ENCODE measurements at regions not wholly inside any gene's neighbourhood (a gene's known extent, or its start where the extent isn't known, plus 50 kb on each side); places are given as distances from the start of the nearest gene placed in this dataset.

- in situ Hi-C loops (cut with MboI; ENCODE audit: low pct_unique_long_range_greater_than_20kb, low sequenced_read_pairs), result no loop called here
- no peak for DNase-seq
Measured at GRCh38 chr7:54841772-54842697, 83.0 kb upstream of the SEC61G start.

- in situ Hi-C loops (cut with MboI; ENCODE audit: low pct_unique_long_range_greater_than_20kb, low sequenced_read_pairs), result no loop called here
Measured at GRCh38 chr7:54843841-54844355, 84.9 kb upstream of the SEC61G start.

GRCh38 chr7:54846273-54846672 lies 87.3 kb upstream of the SEC61G start:
- in situ Hi-C loops (cut with MboI; ENCODE audit: low pct_unique_long_range_greater_than_20kb, low sequenced_read_pairs), result no loop called here
- no peak for DNase-seq

More at GRCh38 chr7:54843841-54844355, 84.9 kb upstream of the SEC61G start:
- DNase-seq, result no peak

- in situ Hi-C loops (cut with MboI; ENCODE audit: low pct_unique_long_range_greater_than_20kb, low sequenced_read_pairs), result no loop called here
Measured at GRCh38 chr7:54847921-54848320, 88.9 kb upstream of the SEC61G start.

GRCh38 chr7:54856856-54857255 lies 97.8 kb upstream of the SEC61G start:
- in situ Hi-C loops (cut with MboI; ENCODE audit: low pct_unique_long_range_greater_than_20kb, low sequenced_read_pairs), result no loop called here
- no peak for DNase-seq

More at GRCh38 chr7:54847921-54848320, 88.9 kb upstream of the SEC61G start:
- DNase-seq, result no peak

GRCh38 chr7:54857294-54857693 lies 98.3 kb upstream of the SEC61G start:
- in situ Hi-C loops (cut with MboI; ENCODE audit: low pct_unique_long_range_greater_than_20kb, low sequenced_read_pairs), result no loop called here
- DNase-seq, result no peak

- no peak for DNase-seq
Measured at GRCh38 chr7:54858008-54858692, 99.1 kb upstream of the SEC61G start.

GRCh38 chr7:54859066-54859465 lies 100.1 kb upstream of the SEC61G start:
- in situ Hi-C loops (cut with MboI; ENCODE audit: low pct_unique_long_range_greater_than_20kb, low sequenced_read_pairs), result no loop called here
- no peak for DNase-seq

More at GRCh38 chr7:54858008-54858692, 99.1 kb upstream of the SEC61G start:
- in situ Hi-C loops (cut with MboI; ENCODE audit: low pct_unique_long_range_greater_than_20kb, low sequenced_read_pairs), result no loop called here

GRCh38 chr7:54859545-54859944 lies 100.5 kb upstream of the SEC61G start:
- no peak for DNase-seq
- in situ Hi-C loops (cut with MboI; ENCODE audit: low pct_unique_long_range_greater_than_20kb, low sequenced_read_pairs), result no loop called here

GRCh38 chr7:54860003-54860775 lies 101.2 kb upstream of the SEC61G start:
- DNase-seq, result no peak
- in situ Hi-C loops (cut with MboI; ENCODE audit: low pct_unique_long_range_greater_than_20kb, low sequenced_read_pairs), result no loop called here

- DNase-seq, result no peak
Measured at GRCh38 chr7:54860843-54861242, 101.8 kb upstream of the SEC61G start.

GRCh38 chr7:54864663-54865062 lies 105.7 kb upstream of the SEC61G start:
- in situ Hi-C loops (cut with MboI; ENCODE audit: low pct_unique_long_range_greater_than_20kb, low sequenced_read_pairs), result no loop called here

More at GRCh38 chr7:54860843-54861242, 101.8 kb upstream of the SEC61G start:
- in situ Hi-C loops (cut with MboI; ENCODE audit: low pct_unique_long_range_greater_than_20kb, low sequenced_read_pairs), result no loop called here

GRCh38 chr7:54869523-54869922 lies 110.5 kb upstream of the SEC61G start:
- DNase-seq, result no peak

More at GRCh38 chr7:54864663-54865062, 105.7 kb upstream of the SEC61G start:
- no peak for DNase-seq

GRCh38 chr7:54874804-54875203 lies 115.8 kb upstream of the SEC61G start:
- in situ Hi-C loops (cut with MboI; ENCODE audit: low pct_unique_long_range_greater_than_20kb, low sequenced_read_pairs), result no loop called here
- no peak for DNase-seq

More at GRCh38 chr7:54869523-54869922, 110.5 kb upstream of the SEC61G start:
- in situ Hi-C loops (cut with MboI; ENCODE audit: low pct_unique_long_range_greater_than_20kb, low sequenced_read_pairs), result no loop called here

GRCh38 chr7:54877683-54878082 lies 118.7 kb upstream of the SEC61G start:
- in situ Hi-C loops (cut with MboI; ENCODE audit: low pct_unique_long_range_greater_than_20kb, low sequenced_read_pairs), result no loop called here
- DNase-seq, result no peak

- no peak for DNase-seq
- in situ Hi-C loops (cut with MboI; ENCODE audit: low pct_unique_long_range_greater_than_20kb, low sequenced_read_pairs), result no loop called here
Measured at GRCh38 chr7:54878339-54878738, 119.3 kb upstream of the SEC61G start.

- DNase-seq, result no peak
- in situ Hi-C loops (cut with MboI; ENCODE audit: low pct_unique_long_range_greater_than_20kb, low sequenced_read_pairs), result no loop called here
Measured at GRCh38 chr7:54879776-54880175, 120.8 kb upstream of the SEC61G start.

- in situ Hi-C loops (cut with MboI; ENCODE audit: low pct_unique_long_range_greater_than_20kb, low sequenced_read_pairs), result no loop called here
- DNase-seq, result no peak
Measured at GRCh38 chr7:54880326-54880989, 121.4 kb upstream of the SEC61G start.
